HG02938 (cell line): ENCODE measurements at regions not wholly inside any gene's neighbourhood (a gene's known extent, or its start where the extent isn't known, plus 50 kb on each side); places are given as distances from the start of the nearest gene placed in this dataset.

Experiments used
- ATAC-seq: cut with Tn5 transposase; IDR thresholded peaks from one replicate; pipeline ENCODE4 v1.9.1; 2021; ENCODE audit warnings: mild to moderate bottlenecking, moderate library complexity; ENCODE audit not compliant: unreplicated experiment

DNA sequence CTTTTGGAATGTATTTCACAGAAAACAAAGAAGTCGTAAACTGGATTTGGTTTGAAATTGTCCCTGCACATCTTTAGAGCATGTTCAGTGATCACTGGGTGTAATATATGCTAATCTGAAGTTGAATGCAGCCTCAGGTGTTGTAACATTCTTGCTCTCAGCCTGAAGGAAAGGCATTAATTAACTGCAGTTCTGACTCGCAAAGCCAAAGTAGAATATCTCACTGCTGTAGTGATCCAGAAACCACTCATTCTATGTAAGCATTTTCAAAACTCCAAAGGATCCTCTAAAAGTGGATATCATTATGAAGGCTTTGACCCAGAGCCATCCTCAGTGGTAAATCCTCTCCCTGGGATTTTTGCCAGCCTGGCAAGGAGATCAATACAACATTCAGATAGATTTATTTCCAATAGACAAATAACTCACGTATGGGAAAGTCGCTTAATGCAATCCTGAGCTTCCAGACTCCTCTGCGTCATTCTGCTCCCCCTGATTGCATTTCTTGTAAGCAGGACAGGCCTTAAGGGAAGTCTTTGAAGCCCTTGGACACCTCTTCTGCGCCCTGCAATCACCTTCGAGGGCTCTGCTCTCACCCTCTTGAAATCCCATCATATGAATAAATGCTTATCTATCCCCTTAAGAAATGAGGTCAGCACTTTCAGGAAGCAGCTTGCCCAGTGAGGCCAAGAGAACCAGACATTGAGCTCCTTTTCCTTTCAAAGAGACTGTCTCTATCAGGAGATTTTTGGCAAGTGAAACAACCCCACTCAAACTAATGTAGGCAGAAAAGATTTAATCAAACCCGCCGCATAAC, 301.7 kb upstream of the NBEA start:
- no peak for ATAC-seq

GRCh38 chr13:34640993-34641330, 301.1 kb upstream of the NBEA start:
- no peak for ATAC-seq

- no peak for ATAC-seq
Measured at GRCh38 chr13:34647379-34648150, 294.5 kb upstream of the NBEA start.

DNA sequence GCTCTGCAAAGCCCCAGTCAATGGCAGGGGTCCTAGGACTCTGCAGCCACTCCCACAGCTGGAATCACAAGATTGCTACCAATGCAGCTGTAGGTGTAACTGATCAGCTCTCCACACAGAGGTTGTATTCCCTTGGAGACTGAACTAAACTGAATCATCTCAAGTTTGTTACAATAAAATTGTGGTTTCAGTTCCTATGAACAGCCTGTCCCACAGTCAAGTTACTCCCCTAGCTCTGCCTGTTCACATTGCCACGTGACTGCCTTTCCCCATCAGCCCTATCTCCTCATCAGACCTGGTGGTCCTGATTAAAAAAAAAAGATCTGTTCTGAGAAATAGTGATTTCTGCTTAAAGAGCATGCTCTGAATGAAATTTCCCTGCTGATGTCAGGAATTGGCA, 287.9 kb upstream of the NBEA start:
- no peak for ATAC-seq

GRCh38 chr13:34654647-34655046, 287.4 kb upstream of the NBEA start:
- ATAC-seq, result no peak

DNA sequence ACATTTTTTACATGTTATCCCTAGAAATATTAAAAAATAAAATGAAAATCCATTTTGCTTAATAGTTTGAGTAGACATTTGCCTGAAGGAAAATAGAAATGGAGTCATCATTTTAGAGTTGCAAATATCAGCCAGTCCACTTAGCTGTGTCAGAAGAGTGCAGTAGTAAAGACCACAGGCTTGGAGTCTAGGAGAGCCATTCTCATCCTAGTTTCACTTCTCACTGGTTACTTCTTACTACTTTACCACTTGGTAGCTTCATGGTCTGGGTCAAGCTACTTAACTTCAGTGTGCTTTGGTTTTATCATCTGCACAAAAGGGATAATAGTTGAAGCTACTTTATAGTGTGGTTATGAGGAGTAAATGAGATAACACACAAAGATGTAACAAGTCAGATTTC, 286.5 kb upstream of the NBEA start:
- ATAC-seq, result no peak

- ATAC-seq, result no peak
Measured at GRCh38 chr13:34657716-34658115, 284.4 kb upstream of the NBEA start.

GRCh38 chr13:34667286-34668218, 274.5 kb upstream of the NBEA start:
- ATAC-seq, result no peak

- ATAC-seq, result no peak
Measured at GRCh38 chr13:34671137-34671536, 270.9 kb upstream of the NBEA start.

DNA sequence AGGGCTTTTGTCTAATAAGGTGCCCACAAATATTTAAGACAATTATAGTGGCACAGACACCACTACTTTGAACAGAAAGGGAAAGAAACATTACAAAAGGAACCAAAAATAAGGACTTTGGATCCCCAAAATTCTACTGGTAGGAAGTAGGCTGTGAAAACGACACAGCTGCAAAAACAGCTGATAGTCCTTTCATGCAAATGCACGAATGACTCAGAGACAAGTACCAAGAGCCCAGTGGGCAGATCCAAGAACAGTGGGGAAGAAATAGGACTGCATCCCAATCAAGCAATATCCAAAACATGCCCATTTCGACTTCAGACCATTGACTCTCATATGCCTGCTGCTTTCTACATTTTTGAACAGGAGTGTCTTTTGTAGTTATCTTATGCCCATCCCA, 269.4 kb upstream of the NBEA start:
- ATAC-seq, result no peak

DNA sequence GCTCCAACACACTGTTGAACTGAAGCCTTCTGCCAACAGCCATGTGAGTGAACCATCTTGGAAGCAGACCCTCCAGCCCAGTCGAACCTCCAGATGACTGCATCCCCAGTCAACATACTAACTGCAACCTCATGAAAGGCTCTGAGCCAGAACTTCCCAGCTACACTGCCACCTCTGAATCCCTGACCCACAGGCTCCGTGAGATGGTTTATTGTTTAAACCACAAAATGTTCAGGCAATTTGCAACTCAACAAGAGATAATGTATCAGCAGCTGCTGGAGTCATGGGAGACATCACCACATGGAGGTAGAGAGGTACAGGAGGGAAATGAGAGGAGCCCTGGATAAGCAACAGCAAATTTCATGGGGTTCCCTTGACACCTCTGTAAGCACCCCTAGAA, 266.4 kb upstream of the NBEA start:
- no peak for ATAC-seq

- ATAC-seq, result no peak
Measured at GRCh38 chr13:34678154-34678553, 263.9 kb upstream of the NBEA start.

DNA sequence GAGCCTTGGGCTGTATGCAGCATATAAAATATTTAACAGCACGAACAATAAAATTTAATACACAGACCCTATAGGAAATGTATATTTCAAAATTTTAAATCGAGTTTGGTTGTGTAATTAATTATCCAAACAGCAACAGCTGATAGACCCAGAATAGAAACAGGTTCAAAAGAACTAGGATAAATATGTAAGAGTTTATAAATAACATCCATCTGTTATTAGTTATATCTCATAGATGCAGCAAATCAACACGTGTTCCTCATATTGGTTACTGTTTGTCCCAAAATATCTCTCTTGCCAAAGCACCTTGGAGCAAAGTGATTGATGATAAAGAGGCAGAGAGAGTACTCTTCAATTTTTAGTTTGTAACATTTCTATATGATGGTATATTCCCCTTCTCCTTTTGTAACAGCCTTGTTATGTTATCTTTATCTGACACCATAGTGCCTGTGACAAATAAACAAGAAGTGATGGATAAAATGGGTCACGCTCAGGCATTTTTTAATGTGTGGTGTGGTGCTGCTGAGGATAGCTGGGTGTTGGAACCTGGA, 260.6 kb upstream of the NBEA start:
- no peak for ATAC-seq

- ATAC-seq, result no peak
Measured at GRCh38 chr13:34695063-34695462, 247.0 kb upstream of the NBEA start.

DNA sequence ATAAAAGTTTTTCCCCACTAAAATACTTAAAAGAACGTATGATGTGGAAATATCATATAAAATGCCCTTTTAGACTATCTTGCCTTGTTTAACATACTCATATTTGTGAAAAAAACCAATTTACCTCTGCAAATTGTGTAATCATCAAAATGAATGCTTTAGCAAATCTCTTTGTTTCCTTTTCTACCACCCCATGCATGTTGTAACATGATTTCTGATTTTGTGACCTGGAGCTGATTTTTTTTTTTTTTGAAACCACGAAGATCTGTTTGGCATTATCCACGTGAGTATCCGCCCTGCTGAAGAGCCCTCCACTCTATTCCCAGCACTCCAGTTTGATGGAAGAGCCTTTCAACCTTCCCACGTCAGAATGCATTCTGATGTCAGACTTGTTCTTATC, 245.8 kb upstream of the NBEA start:
- ATAC-seq, result no peak

DNA sequence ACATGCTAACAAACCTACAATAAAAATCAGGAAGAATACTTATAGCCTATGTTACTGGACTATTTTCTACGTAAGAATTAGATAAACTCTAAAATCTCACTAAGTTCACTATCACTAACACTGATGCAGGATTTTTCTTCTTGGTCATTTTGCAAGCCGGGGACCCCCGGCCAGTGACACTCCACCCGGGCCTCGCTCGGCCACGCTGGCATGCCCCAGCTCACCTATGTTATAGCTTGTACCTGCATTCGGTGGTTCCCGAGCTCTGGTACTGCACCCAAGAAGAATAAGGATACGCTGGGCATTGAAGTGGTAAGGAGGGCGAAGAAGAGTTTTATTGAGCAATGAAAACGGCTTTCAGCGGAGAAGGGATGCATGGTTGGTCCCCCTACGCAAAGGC, 245.3 kb upstream of the NBEA start:
- ATAC-seq, result no peak

DNA sequence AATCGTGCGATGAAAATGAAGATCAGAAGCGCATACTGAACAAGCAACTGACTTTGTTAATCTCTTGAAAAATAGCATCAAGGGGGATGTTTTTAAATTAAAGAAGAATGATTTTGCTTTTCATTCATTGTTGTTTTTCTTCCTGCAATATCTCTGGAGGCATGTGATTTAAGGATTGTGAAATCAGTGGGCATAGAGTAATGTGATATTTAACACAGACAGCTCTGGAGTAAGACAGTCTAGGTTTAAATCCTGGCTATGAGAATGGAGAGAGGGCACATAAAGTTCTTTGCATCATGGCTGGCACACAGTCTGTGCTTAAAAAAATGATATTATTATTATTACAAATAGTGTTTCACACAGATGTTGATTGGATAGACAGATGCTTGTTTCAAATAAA, 243.1 kb upstream of the NBEA start:
- no peak for ATAC-seq

GRCh38 chr13:34700155-34700554, 241.9 kb upstream of the NBEA start:
- ATAC-seq, result no peak

- no peak for ATAC-seq
Measured at GRCh38 chr13:34701919-34702318, 240.2 kb upstream of the NBEA start.

- ATAC-seq, result no peak
Measured at GRCh38 chr13:34708566-34709313, 233.3 kb upstream of the NBEA start.
